Hematopoietic multipotent progenitor cell treated with erythropoietin and hydrocortisone succinate and interleukin-3 and kit ligand, for 8 days (in vitro differentiated cells): ENCODE measurements at regions not wholly inside any gene's neighbourhood (a gene's known extent, or its start where the extent isn't known, plus 50 kb on each side); places are given as distances from the start of the nearest gene placed in this dataset.
"Not testable (repeated sequence)": the region's sequence is repeated elsewhere in the genome, so short reads cannot be mapped to it uniquely, and the experiment has no call there.

Experiments used
- DNase-seq: peaks from one replicate; pipeline ENCODE4 v3.0.0-alpha.2; 2015

GRCh38 chr4:30160140-30160539 is 560.0 kb upstream of the PCDH7 start:
- no peak for DNase-seq

GRCh38 chr4:30172416-30172815 is 547.8 kb upstream of the PCDH7 start:
- DNase-seq = no peak

- no peak for DNase-seq
Observed at GRCh38 chr4:30181512-30181911, 538.7 kb upstream of the PCDH7 start.

GRCh38 chr4:30181918-30182317 is 538.3 kb upstream of the PCDH7 start:
- DNase-seq = no peak

- no peak for DNase-seq
Observed at GRCh38 chr4:30182786-30183185, 537.4 kb upstream of the PCDH7 start.

- DNase-seq = no peak
Observed at GRCh38 chr4:30191902-30192301, 528.3 kb upstream of the PCDH7 start.

- DNase-seq = no peak
Observed at GRCh38 chr4:30207389-30207788, 512.8 kb upstream of the PCDH7 start.

- DNase-seq = no peak
Observed at GRCh38 chr4:30208731-30209435, 511.3 kb upstream of the PCDH7 start.

- not testable (repeated sequence) for DNase-seq
Observed at GRCh38 chr4:30215973-30216372, 504.2 kb upstream of the PCDH7 start.

GRCh38 chr4:30245140-30245539 is 475.0 kb upstream of the PCDH7 start:
- no peak for DNase-seq

GRCh38 chr4:30256116-30256832 is 463.9 kb upstream of the PCDH7 start:
- no peak for DNase-seq

- no peak for DNase-seq
Observed at GRCh38 chr4:30258949-30259348, 461.2 kb upstream of the PCDH7 start.

- no peak for DNase-seq
Observed at GRCh38 chr4:30262379-30262778, 457.8 kb upstream of the PCDH7 start.

GRCh38 chr4:30264465-30264864 is 455.7 kb upstream of the PCDH7 start:
- DNase-seq = no peak

GRCh38 chr4:30265716-30266115 is 454.5 kb upstream of the PCDH7 start:
- no peak for DNase-seq

GRCh38 chr4:30268370-30268769 is 451.8 kb upstream of the PCDH7 start:
- DNase-seq = no peak

- no peak for DNase-seq
Observed at GRCh38 chr4:30269850-30270249, 450.3 kb upstream of the PCDH7 start.

- DNase-seq = no peak
Observed at GRCh38 chr4:30281986-30282385, 438.2 kb upstream of the PCDH7 start.

GRCh38 chr4:30283336-30283735 is 436.8 kb upstream of the PCDH7 start:
- DNase-seq = no peak

- no peak for DNase-seq
Observed at GRCh38 chr4:30294295-30294694, 425.9 kb upstream of the PCDH7 start.

- DNase-seq = no peak
Observed at GRCh38 chr4:30295652-30296051, 424.5 kb upstream of the PCDH7 start.

- no peak for DNase-seq
Observed at GRCh38 chr4:30314001-30314400, 406.2 kb upstream of the PCDH7 start.

GRCh38 chr4:30330894-30331652 is 389.1 kb upstream of the PCDH7 start:
- DNase-seq = no peak

- no peak for DNase-seq
Observed at GRCh38 chr4:30341731-30342130, 378.4 kb upstream of the PCDH7 start.
